ENCODE measurements at regions not wholly inside any gene's neighbourhood (a gene's known extent, or its start where the extent isn't known, plus 50 kb on each side); places are given as distances from the start of the nearest gene placed in this dataset.

DNA sequence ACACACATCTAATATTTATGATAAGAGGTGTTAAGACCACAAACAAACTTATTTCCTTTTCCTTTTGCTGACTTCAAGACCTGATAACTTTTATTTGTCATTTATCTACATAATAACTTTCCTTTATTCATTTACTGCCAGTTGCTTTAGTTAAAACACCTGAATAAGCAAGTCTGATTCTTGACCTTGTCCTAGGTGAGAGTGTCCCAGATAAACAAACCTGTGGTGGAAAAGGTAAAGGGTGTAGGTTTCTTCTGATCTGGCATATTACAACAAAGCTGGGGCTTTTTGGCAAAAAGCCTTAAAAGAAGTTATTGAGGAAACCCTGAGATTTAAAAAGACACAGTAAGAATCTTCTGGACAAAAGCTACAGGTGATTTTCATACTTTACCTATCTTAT is 191.5 kb downstream of the ZBBX start:
- TF ChIP-seq, protein P1, sequence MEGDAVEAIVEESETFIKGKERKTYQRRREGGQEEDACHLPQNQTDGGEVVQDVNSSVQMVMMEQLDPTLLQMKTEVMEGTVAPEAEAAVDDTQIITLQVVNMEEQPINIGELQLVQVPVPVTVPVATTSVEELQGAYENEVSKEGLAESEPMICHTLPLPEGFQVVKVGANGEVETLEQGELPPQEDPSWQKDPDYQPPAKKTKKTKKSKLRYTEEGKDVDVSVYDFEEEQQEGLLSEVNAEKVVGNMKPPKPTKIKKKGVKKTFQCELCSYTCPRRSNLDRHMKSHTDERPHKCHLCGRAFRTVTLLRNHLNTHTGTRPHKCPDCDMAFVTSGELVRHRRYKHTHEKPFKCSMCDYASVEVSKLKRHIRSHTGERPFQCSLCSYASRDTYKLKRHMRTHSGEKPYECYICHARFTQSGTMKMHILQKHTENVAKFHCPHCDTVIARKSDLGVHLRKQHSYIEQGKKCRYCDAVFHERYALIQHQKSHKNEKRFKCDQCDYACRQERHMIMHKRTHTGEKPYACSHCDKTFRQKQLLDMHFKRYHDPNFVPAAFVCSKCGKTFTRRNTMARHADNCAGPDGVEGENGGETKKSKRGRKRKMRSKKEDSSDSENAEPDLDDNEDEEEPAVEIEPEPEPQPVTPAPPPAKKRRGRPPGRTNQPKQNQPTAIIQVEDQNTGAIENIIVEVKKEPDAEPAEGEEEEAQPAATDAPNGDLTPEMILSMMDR (IDR thresholded peaks at IDR 0.05; ENCODE audit: insufficient read depth, low read depth, low read length, missing control alignments), result no peak

DNA sequence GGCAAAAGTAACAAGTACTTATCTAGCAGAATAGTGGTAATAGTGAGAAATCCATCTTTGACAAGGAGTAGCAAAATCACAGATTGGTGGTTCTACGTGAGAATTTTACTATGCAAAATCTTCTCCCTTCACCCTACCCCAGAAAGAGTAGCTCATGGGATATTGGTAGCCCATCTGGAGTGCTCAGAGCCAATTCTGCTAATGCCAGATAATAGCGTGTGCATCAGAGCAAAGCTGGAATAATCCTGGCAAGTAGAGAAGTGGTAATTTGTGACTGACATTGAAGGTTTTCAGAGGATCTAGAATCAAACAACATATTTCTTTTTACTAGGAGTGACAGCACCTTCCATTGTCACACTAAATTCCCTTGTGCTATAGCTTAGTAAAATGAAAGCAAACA is 192.9 kb downstream of the ZBBX start:
- H3K4me3 ChIP-seq (ENCODE audit: low read length), result no peak overlapping the region
- DNase-seq (ENCODE audit: low read depth), result no peak
- TF ChIP-seq, protein P1 (IDR thresholded peaks at IDR 0.05; ENCODE audit: insufficient read depth, low read depth, low read length, missing control alignments), result no peak

More for the DNA sequence above, 191.5 kb downstream of the ZBBX start:
- DNase-seq (ENCODE audit: low read depth), result no peak
- no peak overlapping the region for H3K4me3 ChIP-seq (ENCODE audit: low read length)

GRCh38 chr3:167184511-167184910 is 195.6 kb downstream of the ZBBX start:
- TF ChIP-seq, protein P1 (IDR thresholded peaks at IDR 0.05; ENCODE audit: insufficient read depth, low read depth, low read length, missing control alignments), result no peak
- no peak for DNase-seq (ENCODE audit: low read depth)

DNA sequence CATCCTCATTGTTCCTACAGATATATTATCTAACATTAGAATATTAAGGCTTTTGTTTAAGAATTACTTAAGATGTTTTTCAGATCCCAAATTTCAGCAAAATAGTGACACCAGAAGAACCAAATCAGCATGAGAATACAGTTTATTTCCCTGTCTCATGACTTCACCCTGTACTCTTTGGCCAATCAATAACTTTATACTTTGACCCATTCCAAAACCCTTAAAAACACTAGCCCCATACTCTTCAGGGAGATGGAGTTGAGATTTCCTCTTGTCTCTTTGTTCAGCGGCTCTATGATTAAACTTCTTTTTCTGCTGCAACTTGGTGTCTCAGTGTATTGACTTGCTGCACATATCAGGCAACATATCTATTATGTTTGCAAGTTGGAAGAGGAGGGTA is 207.7 kb downstream of the ZBBX start:
- H3K4me3 ChIP-seq (ENCODE audit: low read length), result no peak overlapping the region
- DNase-seq (ENCODE audit: low read depth), result no peak
- TF ChIP-seq, protein P1 (IDR thresholded peaks at IDR 0.05; ENCODE audit: insufficient read depth, low read depth, low read length, missing control alignments), result no peak

More at GRCh38 chr3:167184511-167184910, 195.6 kb downstream of the ZBBX start:
- H3K4me3 ChIP-seq (ENCODE audit: low read length), result no peak overlapping the region

- TF ChIP-seq, protein P1 (IDR thresholded peaks at IDR 0.05; ENCODE audit: insufficient read depth, low read depth, low read length, missing control alignments), result no peak
- no peak overlapping the region for H3K4me3 ChIP-seq (ENCODE audit: low read length)
- no peak for DNase-seq (ENCODE audit: low read depth)
These were observed 212.6 kb downstream of the ZBBX start for GRCh38 chr3:167167491-167167890.

- no peak for DNase-seq (ENCODE audit: low read depth)
- TF ChIP-seq, protein P1 (IDR thresholded peaks at IDR 0.05; ENCODE audit: insufficient read depth, low read depth, low read length, missing control alignments), result no peak
- H3K4me3 ChIP-seq (ENCODE audit: low read length), result no peak overlapping the region
These were observed 213.4 kb downstream of the ZBBX start for GRCh38 chr3:167166594-167167253.

GRCh38 chr3:167166012-167166411 is 214.1 kb downstream of the ZBBX start:
- H3K4me3 ChIP-seq (ENCODE audit: low read length), result no peak overlapping the region
- DNase-seq (ENCODE audit: low read depth), result no peak
- TF ChIP-seq, protein P1 (IDR thresholded peaks at IDR 0.05; ENCODE audit: insufficient read depth, low read depth, low read length, missing control alignments), result no peak

Data from epithelial cell of esophagus (primary cell).